ENCODE measurements at regions not wholly inside any gene's neighbourhood (a gene's known extent, or its start where the extent isn't known, plus 50 kb on each side); places are given as distances from the start of the nearest gene placed in this dataset.

GRCh38 chr2:36013064-36013463 lies 342.5 kb upstream of the CRIM1 start:
- TF ChIP-seq, protein P1, sequence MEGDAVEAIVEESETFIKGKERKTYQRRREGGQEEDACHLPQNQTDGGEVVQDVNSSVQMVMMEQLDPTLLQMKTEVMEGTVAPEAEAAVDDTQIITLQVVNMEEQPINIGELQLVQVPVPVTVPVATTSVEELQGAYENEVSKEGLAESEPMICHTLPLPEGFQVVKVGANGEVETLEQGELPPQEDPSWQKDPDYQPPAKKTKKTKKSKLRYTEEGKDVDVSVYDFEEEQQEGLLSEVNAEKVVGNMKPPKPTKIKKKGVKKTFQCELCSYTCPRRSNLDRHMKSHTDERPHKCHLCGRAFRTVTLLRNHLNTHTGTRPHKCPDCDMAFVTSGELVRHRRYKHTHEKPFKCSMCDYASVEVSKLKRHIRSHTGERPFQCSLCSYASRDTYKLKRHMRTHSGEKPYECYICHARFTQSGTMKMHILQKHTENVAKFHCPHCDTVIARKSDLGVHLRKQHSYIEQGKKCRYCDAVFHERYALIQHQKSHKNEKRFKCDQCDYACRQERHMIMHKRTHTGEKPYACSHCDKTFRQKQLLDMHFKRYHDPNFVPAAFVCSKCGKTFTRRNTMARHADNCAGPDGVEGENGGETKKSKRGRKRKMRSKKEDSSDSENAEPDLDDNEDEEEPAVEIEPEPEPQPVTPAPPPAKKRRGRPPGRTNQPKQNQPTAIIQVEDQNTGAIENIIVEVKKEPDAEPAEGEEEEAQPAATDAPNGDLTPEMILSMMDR (conservative IDR thresholded peaks at IDR 0.05; ENCODE audit: low read length), result no peak
- no peak for TF ChIP-seq EZH2phosphoT487 (IDR thresholded peaks at IDR 0.05; ENCODE audit: borderline replicate concordance, low read depth, low read length)

All from OCI-LY7 (cell line).